HepG2 (cell line): ENCODE measurements at regions not wholly inside any gene's neighbourhood (a gene's known extent, or its start where the extent isn't known, plus 50 kb on each side); places are given as distances from the start of the nearest gene placed in this dataset.

Experiments
- CEBPB ChIP-seq: IDR thresholded peaks from 2 replicates; pipeline ENCODE4 v1.6.1; 2011; ENCODE audit warnings: low read depth, low read length, improper control_type of control experiment, borderline replicate concordance
- EP300 ChIP-seq, 3 experiments: sonication (generic) in 1 of 3; formaldehyde crosslinking in 1 of 3; IDR thresholded peaks; 2 replicates each; pipeline versions ENCODE4 v1.5.1 to v1.6.1; 2011 to 2020; ENCODE audit warnings: low read depth in 2 of 3, low read length in 2 of 3, borderline replicate concordance in 1 of 3, improper control_type of control experiment in 1 of 3, mild to moderate bottlenecking in 1 of 3, missing genetic modification reagents in 1 of 3, moderate library complexity in 1 of 3
- ESRRA ChIP-seq: sonication (generic); formaldehyde crosslinking; IDR thresholded peaks from 2 replicates; pipeline ENCODE4 v1.5.1; 2020; ENCODE audit warnings: mild to moderate bottlenecking, low read depth, missing genetic modification reagents
- HOXA7 ChIP-seq: sonication (generic); formaldehyde crosslinking; IDR thresholded peaks from 2 replicates; pipeline ENCODE4 v1.8.1; 2022; ENCODE audit warnings: mild to moderate bottlenecking, missing genetic modification reagents, moderate library complexity
- TEAD3 ChIP-seq: optimal IDR thresholded peaks from 2 replicates; pipeline ENCODE3; 2016; ENCODE audit warnings: borderline replicate concordance
- ZNF552 ChIP-seq: sonication (generic); formaldehyde crosslinking; IDR thresholded peaks from 2 replicates; pipeline ENCODE4 v1.9.0; 2022; ENCODE audit warnings: missing genetic modification reagents, mild to moderate bottlenecking, borderline replicate concordance
- TF ChIP-seq, protein P1 (sequence below): sonication (generic); formaldehyde crosslinking; IDR thresholded peaks from 2 replicates; pipeline ENCODE4 v1.5.1; 2020; ENCODE audit warnings: mild to moderate bottlenecking, missing genetic modification reagents, moderate library complexity
- TF ChIP-seq, protein P2 (sequence below): sonication (generic); formaldehyde crosslinking; IDR thresholded peaks from 2 replicates; pipeline ENCODE4 v1.5.0; 2020; ENCODE audit warnings: mild to moderate bottlenecking, missing genetic modification reagents, moderate library complexity

DNA sequence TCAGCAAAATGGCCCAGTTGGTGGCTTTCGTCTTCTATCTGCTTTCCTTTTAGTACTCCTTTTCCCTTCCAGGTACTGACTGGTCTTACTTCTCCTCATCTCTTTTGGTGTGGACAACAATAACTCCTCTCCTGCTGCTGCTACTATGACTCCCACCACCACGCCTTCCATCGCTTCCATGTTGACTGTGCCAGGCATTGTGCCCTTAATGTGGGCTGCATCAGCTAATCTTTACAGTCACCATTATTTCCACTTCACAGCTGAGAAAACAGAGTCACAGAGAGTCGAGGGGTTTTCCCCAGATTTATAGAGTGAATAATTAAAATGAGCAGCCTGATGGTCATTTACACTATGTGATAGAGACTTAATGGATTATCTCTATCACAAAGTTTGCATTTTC, 184.9 kb upstream of the IL12B start:
- TF ChIP-seq CEBPB (no peak), EP300 (IDR thresholded peaks at IDR 0.05; ENCODE audit: low read depth in 2 of 2, low read length in 2 of 2) (no peak), EP300 (CRISPR knock-in tag; IDR thresholded peaks at IDR 0.05; ENCODE audit: borderline replicate concordance) (no peak), ZNF552 (CRISPR knock-in tag) (no peak), TEAD3 (CRISPR knock-in tag) (no peak), ESRRA (no peak), HOXA7 (no peak)
- TF ChIP-seq, protein P1, sequence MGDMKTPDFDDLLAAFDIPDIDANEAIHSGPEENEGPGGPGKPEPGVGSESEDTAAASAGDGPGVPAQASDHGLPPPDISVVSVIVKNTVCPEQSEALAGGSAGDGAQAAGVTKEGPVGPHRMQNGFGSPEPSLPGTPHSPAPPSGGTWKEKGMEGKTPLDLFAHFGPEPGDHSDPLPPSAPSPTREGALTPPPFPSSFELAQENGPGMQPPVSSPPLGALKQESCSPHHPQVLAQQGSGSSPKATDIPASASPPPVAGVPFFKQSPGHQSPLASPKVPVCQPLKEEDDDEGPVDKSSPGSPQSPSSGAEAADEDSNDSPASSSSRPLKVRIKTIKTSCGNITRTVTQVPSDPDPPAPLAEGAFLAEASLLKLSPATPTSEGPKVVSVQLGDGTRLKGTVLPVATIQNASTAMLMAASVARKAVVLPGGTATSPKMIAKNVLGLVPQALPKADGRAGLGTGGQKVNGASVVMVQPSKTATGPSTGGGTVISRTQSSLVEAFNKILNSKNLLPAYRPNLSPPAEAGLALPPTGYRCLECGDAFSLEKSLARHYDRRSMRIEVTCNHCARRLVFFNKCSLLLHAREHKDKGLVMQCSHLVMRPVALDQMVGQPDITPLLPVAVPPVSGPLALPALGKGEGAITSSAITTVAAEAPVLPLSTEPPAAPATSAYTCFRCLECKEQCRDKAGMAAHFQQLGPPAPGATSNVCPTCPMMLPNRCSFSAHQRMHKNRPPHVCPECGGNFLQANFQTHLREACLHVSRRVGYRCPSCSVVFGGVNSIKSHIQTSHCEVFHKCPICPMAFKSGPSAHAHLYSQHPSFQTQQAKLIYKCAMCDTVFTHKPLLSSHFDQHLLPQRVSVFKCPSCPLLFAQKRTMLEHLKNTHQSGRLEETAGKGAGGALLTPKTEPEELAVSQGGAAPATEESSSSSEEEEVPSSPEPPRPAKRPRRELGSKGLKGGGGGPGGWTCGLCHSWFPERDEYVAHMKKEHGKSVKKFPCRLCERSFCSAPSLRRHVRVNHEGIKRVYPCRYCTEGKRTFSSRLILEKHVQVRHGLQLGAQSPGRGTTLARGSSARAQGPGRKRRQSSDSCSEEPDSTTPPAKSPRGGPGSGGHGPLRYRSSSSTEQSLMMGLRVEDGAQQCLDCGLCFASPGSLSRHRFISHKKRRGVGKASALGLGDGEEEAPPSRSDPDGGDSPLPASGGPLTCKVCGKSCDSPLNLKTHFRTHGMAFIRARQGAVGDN: no peak
- TF ChIP-seq, protein P2, sequence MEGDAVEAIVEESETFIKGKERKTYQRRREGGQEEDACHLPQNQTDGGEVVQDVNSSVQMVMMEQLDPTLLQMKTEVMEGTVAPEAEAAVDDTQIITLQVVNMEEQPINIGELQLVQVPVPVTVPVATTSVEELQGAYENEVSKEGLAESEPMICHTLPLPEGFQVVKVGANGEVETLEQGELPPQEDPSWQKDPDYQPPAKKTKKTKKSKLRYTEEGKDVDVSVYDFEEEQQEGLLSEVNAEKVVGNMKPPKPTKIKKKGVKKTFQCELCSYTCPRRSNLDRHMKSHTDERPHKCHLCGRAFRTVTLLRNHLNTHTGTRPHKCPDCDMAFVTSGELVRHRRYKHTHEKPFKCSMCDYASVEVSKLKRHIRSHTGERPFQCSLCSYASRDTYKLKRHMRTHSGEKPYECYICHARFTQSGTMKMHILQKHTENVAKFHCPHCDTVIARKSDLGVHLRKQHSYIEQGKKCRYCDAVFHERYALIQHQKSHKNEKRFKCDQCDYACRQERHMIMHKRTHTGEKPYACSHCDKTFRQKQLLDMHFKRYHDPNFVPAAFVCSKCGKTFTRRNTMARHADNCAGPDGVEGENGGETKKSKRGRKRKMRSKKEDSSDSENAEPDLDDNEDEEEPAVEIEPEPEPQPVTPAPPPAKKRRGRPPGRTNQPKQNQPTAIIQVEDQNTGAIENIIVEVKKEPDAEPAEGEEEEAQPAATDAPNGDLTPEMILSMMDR (CRISPR knock-in tag): no peak
